DND-41 (cell line): ENCODE measurements at regions not wholly inside any gene's neighbourhood (a gene's known extent, or its start where the extent isn't known, plus 50 kb on each side); places are given as distances from the start of the nearest gene placed in this dataset.
A peak's percentile ranks its signal among the peaks of the same experiment; 100 is the strongest.

ENCODE experiments used
- ATAC-seq: fragments of 200-7000 bp; cut with Tn5 transposase; 3 replicates; pipeline ENCODE4 v1.9.1; 2021; ENCODE audit warnings: low read depth; ENCODE audit not compliant: insufficient read depth
- DNase-seq: peaks from one replicate; pipeline ENCODE4 v3.0.0-alpha.2; 2020
- H2AFZ ChIP-seq: 2 replicates; pipeline ENCODE4 v1.6.0; 2012; ENCODE audit warnings: low read depth, low read length
- H3K27ac ChIP-seq: 2 replicates; pipeline ENCODE4 v1.5.1; 2012; ENCODE audit warnings: low read length, inconsistent platforms
- H3K27me3 ChIP-seq: fragments of 200-600 bp; sonication (generic); 2 replicates; pipeline ENCODE4 v1.6.0; 2012; ENCODE audit warnings: low read length, mild to moderate bottlenecking, inconsistent platforms; ENCODE audit not compliant: insufficient read depth, poor library complexity
- H3K36me3 ChIP-seq: 2 replicates; pipeline ENCODE4 v1.5.1; 2012; ENCODE audit warnings: low read length, inconsistent platforms; ENCODE audit not compliant: insufficient read depth
- H3K4me1 ChIP-seq: 2 replicates; pipeline ENCODE4 v1.5.1; 2012; ENCODE audit warnings: mild to moderate bottlenecking, low read length; ENCODE audit not compliant: insufficient read depth
- H3K4me2 ChIP-seq: 2 replicates; pipeline ENCODE4 v1.6.0; 2012; ENCODE audit warnings: mild to moderate bottlenecking, moderate library complexity, low read length, inconsistent platforms; ENCODE audit not compliant: insufficient read depth
- H3K4me3 ChIP-seq, 2 experiments: fragments of 200-600 bp in 1 of 2; shearing (Covaris generic) in 1 of 2; 2 replicates each; pipeline ENCODE4 v1.5.1; 2012 to 2016; ENCODE audit warnings: inconsistent platforms in 2 of 2, low read length in 2 of 2, mild to moderate bottlenecking in 2 of 2, low read depth in 1 of 2, moderate library complexity in 1 of 2
- H3K79me2 ChIP-seq: 2 replicates; pipeline ENCODE4 v1.6.0; 2012; ENCODE audit warnings: low read length, inconsistent platforms; ENCODE audit not compliant: insufficient read depth
- H3K9ac ChIP-seq: 2 replicates; pipeline ENCODE4 v1.6.0; 2012; ENCODE audit warnings: low read depth, mild to moderate bottlenecking, inconsistent platforms, low read length, moderate library complexity
- H3K9me3 ChIP-seq: 2 replicates; pipeline ENCODE4 v1.5.1; 2012; ENCODE audit warnings: low read length, moderate library complexity, mild to moderate bottlenecking, inconsistent platforms; ENCODE audit not compliant: insufficient read depth, severe bottlenecking
- H4K20me1 ChIP-seq: 2 replicates; pipeline ENCODE4 v1.6.0; 2012; ENCODE audit warnings: low read length; ENCODE audit not compliant: insufficient read depth
- CTCF ChIP-seq: IDR thresholded peaks from 2 replicates; pipeline ENCODE4 v1.5.1; 2012; ENCODE audit warnings: borderline replicate concordance, low read length, moderate library complexity, mild to moderate bottlenecking; ENCODE audit not compliant: poor library complexity, severe bottlenecking; ENCODE audit errors: extremely low read depth
- EZH2 ChIP-seq: IDR thresholded peaks from 3 replicates; pipeline ENCODE4 v1.6.1; 2012; ENCODE audit warnings: borderline replicate concordance, low read depth, mild to moderate bottlenecking, moderate library complexity, low read length, inconsistent platforms; ENCODE audit not compliant: severe bottlenecking

- H3K4me1 ChIP-seq: peaks cover 20% of the 10 kb centered on the region
- no peaks in the 10 kb centered on the region for H3K9me3 ChIP-seq
- no peak overlapping the region for H2AFZ ChIP-seq
- no peaks in the 10 kb centered on the region for H3K79me2 ChIP-seq
- TF ChIP-seq CTCF: peak; percentile 51
- no peak for TF ChIP-seq EZH2
- ATAC-seq (0 out of 3 replicates have a peak, but pooled peaks have one; percentile 37), DNase-seq (peak; percentile 22)
- H4K20me1 ChIP-seq: no peaks in the 10 kb centered on the region
- H3K4me2 ChIP-seq: no peak overlapping the region
- no peaks in the 10 kb centered on the region for H3K27me3 ChIP-seq
- no peaks in the 10 kb centered on the region for H3K36me3 ChIP-seq
- no peak overlapping the region for H3K9ac ChIP-seq
- no peak overlapping the region for H3K27ac ChIP-seq
- no peak overlapping the region for H3K4me3 ChIP-seq
Observed at GRCh38 chr11:128323381-128323780, 264.0 kb downstream of the ETS1 start.

GRCh38 chr11:128318856-128319474, 268.4 kb downstream of the ETS1 start:
- Histone ChIP-seq H3K36me3 (no peaks in the 10 kb centered on the region), H3K4me1 (peaks cover 3% of the 10 kb centered on the region), H3K4me3 (no peak overlapping the region), H2AFZ (no peak overlapping the region), H4K20me1 (no peaks in the 10 kb centered on the region), H3K27me3 (no peaks in the 10 kb centered on the region), H3K79me2 (no peaks in the 10 kb centered on the region), H3K4me2 (no peak overlapping the region), H3K27ac (no peak overlapping the region), H3K9me3 (peaks cover 20% of the 10 kb centered on the region), H3K9ac (no peak overlapping the region)
- peak; percentile 69 for ATAC-seq
- peak; percentile 32 for DNase-seq
- no peak for TF ChIP-seq EZH2
- TF ChIP-seq CTCF: no peak

- no peak for TF ChIP-seq EZH2
- no peak for TF ChIP-seq CTCF
- H3K9ac ChIP-seq: no peak overlapping the region
- H2AFZ ChIP-seq: no peak overlapping the region
- H3K4me1 ChIP-seq: no peaks in the 10 kb centered on the region
- no peaks in the 10 kb centered on the region for H4K20me1 ChIP-seq
- H3K4me2 ChIP-seq: no peak overlapping the region
- no peaks in the 10 kb centered on the region for H3K79me2 ChIP-seq
- no peaks in the 10 kb centered on the region for H3K36me3 ChIP-seq
- H3K4me3 ChIP-seq: no peak overlapping the region
- no peak for ATAC-seq
- H3K9me3 ChIP-seq: peaks cover 24% of the 10 kb centered on the region
- H3K27me3 ChIP-seq: no peaks in the 10 kb centered on the region
- no peak overlapping the region for H3K27ac ChIP-seq
- no peak for DNase-seq
Observed at GRCh38 chr11:128316541-128317227, 270.7 kb downstream of the ETS1 start.
